KMS-11 (cell line): ENCODE measurements at regions not wholly inside any gene's neighbourhood (a gene's known extent, or its start where the extent isn't known, plus 50 kb on each side); places are given as distances from the start of the nearest gene placed in this dataset.

Experiments
- H2AFZ ChIP-seq: fragments of 200-600 bp; sonication (generic); 2 replicates; pipeline ENCODE4 v1.6.1; 2016; ENCODE audit warnings: antibody characterized with exemption, mixed run types, low read depth
- H3K27ac ChIP-seq: fragments of 200-600 bp; sonication (generic); 2 replicates; pipeline ENCODE4 v1.6.1; 2016; ENCODE audit warnings: mild to moderate bottlenecking, mixed run types
- H3K27me3 ChIP-seq: fragments of 200-600 bp; sonication (generic); 2 replicates; pipeline ENCODE4 v1.6.1; 2017; ENCODE audit warnings: mild to moderate bottlenecking, low read depth, mixed run types, moderate library complexity; ENCODE audit not compliant: insufficient read depth
- H3K36me3 ChIP-seq: fragments of 200-600 bp; sonication (generic); 2 replicates; pipeline ENCODE4 v1.6.1; 2017; ENCODE audit warnings: mild to moderate bottlenecking, mixed run types; ENCODE audit not compliant: insufficient read depth
- H3K4me1 ChIP-seq: fragments of 200-600 bp; sonication (generic); 2 replicates; pipeline ENCODE4 v1.6.1; 2016; ENCODE audit warnings: mild to moderate bottlenecking, low read depth, mixed run types; ENCODE audit not compliant: poor library complexity, severe bottlenecking
- H3K4me2 ChIP-seq: fragments of 200-600 bp; sonication (generic); 2 replicates; pipeline ENCODE4 v1.7.0; 2016; ENCODE audit warnings: mild to moderate bottlenecking, mixed run types
- H3K4me3 ChIP-seq: fragments of 200-600 bp; sonication (generic); IDR thresholded peaks from 2 replicates; pipeline ENCODE4 v1.6.1; 2017; ENCODE audit warnings: low read depth, low read length, mixed read lengths; ENCODE audit not compliant: insufficient read depth
- H3K79me2 ChIP-seq: fragments of 200-600 bp; sonication (generic); 2 replicates; pipeline ENCODE4 v1.6.1; 2016; ENCODE audit warnings: low read depth, mixed run types; ENCODE audit not compliant: insufficient read depth
- H3K9ac ChIP-seq: fragments of 200-600 bp; sonication (generic); 2 replicates; pipeline ENCODE4 v1.6.1; 2016; ENCODE audit warnings: mild to moderate bottlenecking, mixed run types
- H4K20me1 ChIP-seq: fragments of 200-600 bp; sonication (generic); 2 replicates; pipeline ENCODE4 v1.6.1; 2016; ENCODE audit warnings: mild to moderate bottlenecking, mixed run types; ENCODE audit not compliant: insufficient read depth
- CTCF ChIP-seq: fragments of 200-600 bp; sonication (generic); conservative IDR thresholded peaks from 2 replicates; pipeline ENCODE4 v1.6.1; 2017; ENCODE audit warnings: low read depth, mild to moderate bottlenecking, antibody characterized with exemption, low read length, moderate library complexity, mixed read lengths

GRCh38 chr13:65829241-65830008 is 1400.7 kb downstream of the PCDH9 start:
- H3K4me2 ChIP-seq: no peak overlapping the region
- no peak overlapping the region for H2AFZ ChIP-seq
- TF ChIP-seq CTCF: no peak
- H4K20me1 ChIP-seq: no peaks in the 10 kb centered on the region
- H3K9ac ChIP-seq: no peak overlapping the region
- no peaks in the 10 kb centered on the region for H3K4me1 ChIP-seq
- no peaks in the 10 kb centered on the region for H3K36me3 ChIP-seq
- no peak overlapping the region for H3K27ac ChIP-seq
- no peak overlapping the region for H3K4me3 ChIP-seq
- H3K27me3 ChIP-seq: no peaks in the 10 kb centered on the region
- H3K79me2 ChIP-seq: no peaks in the 10 kb centered on the region

GRCh38 chr13:65826657-65827056 is 1403.5 kb downstream of the PCDH9 start:
- H3K9ac ChIP-seq: no peak overlapping the region
- TF ChIP-seq CTCF: no peak
- no peak overlapping the region for H3K27ac ChIP-seq
- H3K79me2 ChIP-seq: no peaks in the 10 kb centered on the region
- no peak overlapping the region for H2AFZ ChIP-seq
- H3K4me1 ChIP-seq: no peaks in the 10 kb centered on the region
- no peaks in the 10 kb centered on the region for H3K27me3 ChIP-seq
- H3K4me3 ChIP-seq: no peak overlapping the region
- no peak overlapping the region for H3K4me2 ChIP-seq
- H4K20me1 ChIP-seq: no peaks in the 10 kb centered on the region
- no peaks in the 10 kb centered on the region for H3K36me3 ChIP-seq

GRCh38 chr13:65825039-65825438 is 1405.1 kb downstream of the PCDH9 start:
- no peak for TF ChIP-seq CTCF
- Histone ChIP-seq H3K27me3 (no peaks in the 10 kb centered on the region), H3K4me3 (no peak overlapping the region), H3K4me1 (no peaks in the 10 kb centered on the region), H4K20me1 (no peaks in the 10 kb centered on the region), H3K36me3 (no peaks in the 10 kb centered on the region), H3K4me2 (no peak overlapping the region), H3K27ac (no peak overlapping the region), H2AFZ (no peak overlapping the region), H3K79me2 (no peaks in the 10 kb centered on the region), H3K9ac (no peak overlapping the region)

- no peak for TF ChIP-seq CTCF
- Histone ChIP-seq H3K9ac (no peak overlapping the region), H3K4me2 (no peak overlapping the region), H3K4me1 (no peaks in the 10 kb centered on the region), H3K27me3 (no peaks in the 10 kb centered on the region), H3K36me3 (no peaks in the 10 kb centered on the region), H3K79me2 (no peaks in the 10 kb centered on the region), H4K20me1 (no peaks in the 10 kb centered on the region), H3K4me3 (no peak overlapping the region), H2AFZ (no peak overlapping the region), H3K27ac (no peak overlapping the region)
Measured at GRCh38 chr13:65808061-65808460, 1422.1 kb downstream of the PCDH9 start.
